COLO668 (cell line): ENCODE measurements at regions not wholly inside any gene's neighbourhood (a gene's known extent, or its start where the extent isn't known, plus 50 kb on each side); places are given as distances from the start of the nearest gene placed in this dataset.

Experiments used
- DNase-seq: peaks from one replicate; lab custom pipeline; 2025; ENCODE audit not compliant: unreplicated experiment; lab: John Stamatoyannopoulos, UW

- DNase-seq, result no peak
Measured at GRCh38 chr10:28922127-28922526, 244.8 kb downstream of the BAMBI start.

GRCh38 chr10:28922861-28923260, 245.5 kb downstream of the BAMBI start:
- no peak for DNase-seq

- DNase-seq, result no peak
Measured at GRCh38 chr10:28924717-28925116, 247.4 kb downstream of the BAMBI start.

- DNase-seq, result peak; percentile 58
Measured at GRCh38 chr10:28925121-28925663, 247.9 kb downstream of the BAMBI start.

- no peak for DNase-seq
Measured at GRCh38 chr10:28926932-28927331, 249.6 kb downstream of the BAMBI start.

GRCh38 chr10:28928484-28928883, 251.2 kb downstream of the BAMBI start:
- DNase-seq, result peak; percentile 73

GRCh38 chr10:28929942-28930341, 252.6 kb downstream of the BAMBI start:
- no peak for DNase-seq

- DNase-seq, result no peak
Measured at GRCh38 chr10:28930514-28931495, 253.5 kb downstream of the BAMBI start.

- DNase-seq, result no peak
Measured at GRCh38 chr10:28935061-28935460, 257.7 kb downstream of the BAMBI start.

GRCh38 chr10:28937959-28938358, 260.6 kb downstream of the BAMBI start:
- DNase-seq, result no peak

GRCh38 chr10:28938745-28939144, 261.4 kb downstream of the BAMBI start:
- no peak for DNase-seq

GRCh38 chr10:28939281-28940157, 262.2 kb downstream of the BAMBI start:
- peak; percentile 85 for DNase-seq

- DNase-seq, result peak; percentile 6
Measured at GRCh38 chr10:28940158-28940888, 263.0 kb downstream of the BAMBI start.

GRCh38 chr10:28942012-28942411, 264.7 kb downstream of the BAMBI start:
- DNase-seq, result no peak

- DNase-seq, result no peak
Measured at GRCh38 chr10:28945959-28946358, 268.6 kb downstream of the BAMBI start.

- no peak for DNase-seq
Measured at GRCh38 chr10:28946479-28946878, 269.2 kb downstream of the BAMBI start.

GRCh38 chr10:28947171-28947570, 269.9 kb downstream of the BAMBI start:
- no peak for DNase-seq

- no peak for DNase-seq
Measured at GRCh38 chr10:28948046-28948445, 270.7 kb downstream of the BAMBI start.

GRCh38 chr10:28949005-28950004, 272.0 kb downstream of the BAMBI start:
- DNase-seq, result no peak

GRCh38 chr10:28951484-28951883, 274.2 kb downstream of the BAMBI start:
- no peak for DNase-seq
